HCT116 (cell line): ENCODE measurements at regions not wholly inside any gene's neighbourhood (a gene's known extent, or its start where the extent isn't known, plus 50 kb on each side); places are given as distances from the start of the nearest gene placed in this dataset.

Source experiments
- ATAC-seq: fragments of 200-7000 bp; cut with Tn5 transposase; 2 replicates; pipeline ENCODE4 v1.9.1; 2020; ENCODE audit warnings: mild to moderate bottlenecking, moderate library complexity
- BruUV-seq: library from RNA; stranded (reverse); fragments of 400-500 nt; replicated peaks from 2 replicates; lab custom pipeline; 2021; lab: Mats Ljungman, UMichigan
- CTCF ChIA-PET: fragments of 300-600 bp; sonication (Branson Sonifier 250); formaldehyde crosslinking; loops from one replicate; lab custom pipeline; 2021; ENCODE audit warnings: antibody characterized with exemption; lab: Charles Lee
- POLR2A ChIA-PET: fragments of 300-600, 350-600 bp; sonication (Branson Sonifier 250); formaldehyde crosslinking; loops from one replicate; lab custom pipeline; 2021; ENCODE audit warnings: antibody characterized with exemption; lab: Charles Lee
- RAD21 ChIA-PET, 2 experiments: fragments of 300-600 bp; sonication (Branson Sonifier 250); formaldehyde crosslinking; loops; one replicate each; lab custom pipeline; 2023; ENCODE audit warnings: low total read pairs in 2 of 2; ENCODE audit not compliant: uncharacterized antibody in 2 of 2, unreplicated experiment in 2 of 2, low non-redundant PET in 1 of 2; lab: Charles Lee
- DNase-seq: peaks from one replicate; pipeline ENCODE4 v3.0.0-alpha.2; 2010; ENCODE audit warnings: low read depth, low spot score
- H2AFZ ChIP-seq: fragments of 200-600 bp; shearing (Covaris generic), sonication (generic); 2 replicates; pipeline ENCODE4 v1.6.1; 2017; ENCODE audit warnings: low read depth, mixed run types, mixed read lengths, antibody characterized with exemption, low read length; ENCODE audit not compliant: poor library complexity, severe bottlenecking
- H3K27ac ChIP-seq: 2 replicates; pipeline ENCODE4 v1.5.1; 2012; ENCODE audit warnings: low read depth, low read length
- H3K27me3 ChIP-seq: fragments of 200-600 bp; sonication (generic); 2 replicates; pipeline ENCODE4 v1.6.1; 2016; ENCODE audit warnings: mixed run types, low read length, mixed read lengths; ENCODE audit not compliant: insufficient read depth
- H3K36me3 ChIP-seq, 2 experiments: fragments of 200-500 bp in 1 of 2; fragments of 200-600 bp in 1 of 2; sonication (Bioruptor generic) in 1 of 2; sonication (generic) in 1 of 2; 2 replicates each; pipeline versions ENCODE4 v1.5.1 to v1.6.1; 2014 to 2016; ENCODE audit warnings: low read length in 2 of 2, inconsistent platforms in 1 of 2, mixed read lengths in 1 of 2, mixed run types in 1 of 2; ENCODE audit not compliant: insufficient read depth in 2 of 2, control insufficient read depth in 1 of 2
- H3K4me1 ChIP-seq, 2 experiments: fragments of 200-600 bp in 1 of 2; sonication (generic) in 1 of 2; 2 replicates each; pipeline versions ENCODE4 v1.5.1 to v1.6.1; 2012 to 2017; ENCODE audit warnings: low read length in 2 of 2, inconsistent platforms in 1 of 2, mild to moderate bottlenecking in 1 of 2, mixed read lengths in 1 of 2, mixed run types in 1 of 2, moderate library complexity in 1 of 2; ENCODE audit not compliant: insufficient read depth in 2 of 2, control insufficient read depth in 1 of 2
- H3K4me2 ChIP-seq: fragments of 200-600 bp; sonication (generic); 2 replicates; pipeline ENCODE4 v1.6.1; 2017; ENCODE audit warnings: mixed run types, low read length, mixed read lengths
- H3K4me3 ChIP-seq, 2 experiments: fragments of 200-600 bp in 1 of 2; sonication (generic) in 1 of 2; replicated peaks in 1 of 2; 2 replicates each; pipeline ENCODE4 v1.5.1; 2011 to 2016; ENCODE audit warnings: low read length in 2 of 2, control low read depth in 1 of 2, low read depth in 1 of 2, mild to moderate bottlenecking in 1 of 2, mixed read lengths in 1 of 2, mixed run types in 1 of 2
- H3K79me2 ChIP-seq: fragments of 200-600 bp; sonication (generic); 2 replicates; pipeline ENCODE4 v1.6.1; 2017; ENCODE audit warnings: mild to moderate bottlenecking, mixed run types, low read length, moderate library complexity, mixed read lengths; ENCODE audit not compliant: insufficient read depth
- H3K9ac ChIP-seq: fragments of 200-600 bp; sonication (generic); 2 replicates; pipeline ENCODE4 v1.6.1; 2016; ENCODE audit warnings: low read length, mixed read lengths
- H3K9me2 ChIP-seq: fragments of 200-600 bp; sonication (generic), shearing (Covaris generic); 2 replicates; pipeline ENCODE4 v1.6.1; 2017; ENCODE audit warnings: mixed run types, mild to moderate bottlenecking, moderate library complexity; ENCODE audit not compliant: insufficient read depth
- H3K9me3 ChIP-seq, 2 experiments: fragments of 200-500 bp in 1 of 2; fragments of 200-600 bp in 1 of 2; sonication (Bioruptor generic) in 1 of 2; sonication (generic) in 1 of 2; 2 replicates each; pipeline ENCODE4 v1.6.1; 2014 to 2017; ENCODE audit warnings: low read length in 2 of 2, mixed read lengths in 2 of 2, inconsistent platforms in 1 of 2, low read depth in 1 of 2, mild to moderate bottlenecking in 1 of 2, mixed run types in 1 of 2, moderate library complexity in 1 of 2; ENCODE audit not compliant: control insufficient read depth in 1 of 2, insufficient read depth in 1 of 2
- H4K20me1 ChIP-seq: fragments of 200-600 bp; sonication (generic), shearing (Covaris generic); 2 replicates; pipeline ENCODE4 v1.6.1; 2017; ENCODE audit warnings: mixed run types, mild to moderate bottlenecking, moderate library complexity; ENCODE audit not compliant: insufficient read depth
- EGR1 ChIP-seq: IDR thresholded peaks from 2 replicates; pipeline ENCODE4 v1.6.1; 2012; ENCODE audit warnings: low read depth
- ELF1 ChIP-seq: IDR thresholded peaks from 2 replicates; pipeline ENCODE4 v1.6.1; 2012; ENCODE audit warnings: low read depth, borderline replicate concordance
- EZH2 ChIP-seq: fragments of 200-600 bp; sonication (generic); IDR thresholded peaks from 2 replicates; pipeline ENCODE4 v1.6.1; 2017; ENCODE audit warnings: antibody characterized with exemption, mixed run types
- EZH2phosphoT487 ChIP-seq: fragments of 200-600 bp; IDR thresholded peaks from 2 replicates; pipeline ENCODE4 v1.6.1; 2018; ENCODE audit warnings: antibody characterized with exemption, borderline replicate concordance
- SIN3A ChIP-seq: IDR thresholded peaks from 2 replicates; pipeline ENCODE4 v1.6.1; 2012; ENCODE audit warnings: low read depth
- ZFX ChIP-seq: fragments of 450-650 bp; IDR thresholded peaks from 2 replicates; pipeline ENCODE4 v1.6.1; 2017
- ZNF274 ChIP-seq: fragments of 200-500 bp; sonication (Bioruptor generic); IDR thresholded peaks from 2 replicates; pipeline ENCODE4 v1.6.1; 2014; ENCODE audit warnings: mild to moderate bottlenecking, low read depth, low read length, inconsistent platforms
- intact Hi-C: fragments of 100-400 bp; cut with micrococcal nuclease; formaldehyde crosslinking; loops from 2 replicates; pipeline ENCODE4 v1.10.0; 2022
- TF ChIP-seq, protein P1 (sequence below): IDR thresholded peaks from 2 replicates; pipeline ENCODE4 v1.6.1; 2012; ENCODE audit warnings: low read depth
- TF ChIP-seq, protein P2 (sequence below): IDR thresholded peaks from 2 replicates; pipeline ENCODE4 v1.6.1; 2012

DNA sequence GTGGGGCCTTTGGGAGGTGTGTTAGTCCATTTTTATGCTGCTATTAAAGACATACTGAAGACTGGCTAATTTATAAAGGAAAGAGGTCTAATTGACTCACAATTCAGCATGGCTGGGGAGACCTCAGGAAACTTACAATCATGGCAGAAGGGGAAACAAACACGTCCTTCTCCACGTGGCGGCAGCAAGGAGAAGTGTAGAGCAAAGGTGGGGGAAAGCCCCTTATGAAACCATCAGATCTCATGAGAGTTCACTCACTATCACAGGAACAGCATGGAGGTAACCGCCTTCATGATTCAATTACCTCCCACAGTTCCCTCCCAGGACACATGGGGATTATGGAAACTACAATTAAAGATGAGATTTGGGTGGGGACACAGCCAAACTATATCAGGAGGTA, 187.1 kb upstream of the OSR1 start:
- ChIA-PET CTCF (no interaction called here), POLR2A (no interaction called here), RAD21 (no interaction called here)
- Histone ChIP-seq H3K9ac (no peak overlapping the region), H3K27ac (no peak overlapping the region), H3K4me3 (no peak overlapping the region), H3K27me3 (no peaks in the 10 kb centered on the region), H2AFZ (no peak overlapping the region), H3K4me2 (no peak overlapping the region), H4K20me1 (no peaks in the 10 kb centered on the region), H3K9me2 (no peaks in the 10 kb centered on the region), H3K36me3 (no peaks in the 10 kb centered on the region), H3K4me1 (peaks cover 6 to 18% of the 10 kb centered on the region in 2 experiments; a peak in 3 of 4 replicates), H3K79me2 (no peaks in the 10 kb centered on the region), H3K9me3 (no peaks in the 10 kb centered on the region)
- intact Hi-C loops = no loop called here
- TF ChIP-seq EZH2phosphoT487 (no peak), ELF1 (no peak), ZFX (no peak), EGR1 (no peak), SIN3A (no peak), ZNF274 (no peak), EZH2 (no peak)
- TF ChIP-seq, protein P1, sequence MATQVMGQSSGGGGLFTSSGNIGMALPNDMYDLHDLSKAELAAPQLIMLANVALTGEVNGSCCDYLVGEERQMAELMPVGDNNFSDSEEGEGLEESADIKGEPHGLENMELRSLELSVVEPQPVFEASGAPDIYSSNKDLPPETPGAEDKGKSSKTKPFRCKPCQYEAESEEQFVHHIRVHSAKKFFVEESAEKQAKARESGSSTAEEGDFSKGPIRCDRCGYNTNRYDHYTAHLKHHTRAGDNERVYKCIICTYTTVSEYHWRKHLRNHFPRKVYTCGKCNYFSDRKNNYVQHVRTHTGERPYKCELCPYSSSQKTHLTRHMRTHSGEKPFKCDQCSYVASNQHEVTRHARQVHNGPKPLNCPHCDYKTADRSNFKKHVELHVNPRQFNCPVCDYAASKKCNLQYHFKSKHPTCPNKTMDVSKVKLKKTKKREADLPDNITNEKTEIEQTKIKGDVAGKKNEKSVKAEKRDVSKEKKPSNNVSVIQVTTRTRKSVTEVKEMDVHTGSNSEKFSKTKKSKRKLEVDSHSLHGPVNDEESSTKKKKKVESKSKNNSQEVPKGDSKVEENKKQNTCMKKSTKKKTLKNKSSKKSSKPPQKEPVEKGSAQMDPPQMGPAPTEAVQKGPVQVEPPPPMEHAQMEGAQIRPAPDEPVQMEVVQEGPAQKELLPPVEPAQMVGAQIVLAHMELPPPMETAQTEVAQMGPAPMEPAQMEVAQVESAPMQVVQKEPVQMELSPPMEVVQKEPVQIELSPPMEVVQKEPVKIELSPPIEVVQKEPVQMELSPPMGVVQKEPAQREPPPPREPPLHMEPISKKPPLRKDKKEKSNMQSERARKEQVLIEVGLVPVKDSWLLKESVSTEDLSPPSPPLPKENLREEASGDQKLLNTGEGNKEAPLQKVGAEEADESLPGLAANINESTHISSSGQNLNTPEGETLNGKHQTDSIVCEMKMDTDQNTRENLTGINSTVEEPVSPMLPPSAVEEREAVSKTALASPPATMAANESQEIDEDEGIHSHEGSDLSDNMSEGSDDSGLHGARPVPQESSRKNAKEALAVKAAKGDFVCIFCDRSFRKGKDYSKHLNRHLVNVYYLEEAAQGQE = no peak
- TF ChIP-seq, protein P2, sequence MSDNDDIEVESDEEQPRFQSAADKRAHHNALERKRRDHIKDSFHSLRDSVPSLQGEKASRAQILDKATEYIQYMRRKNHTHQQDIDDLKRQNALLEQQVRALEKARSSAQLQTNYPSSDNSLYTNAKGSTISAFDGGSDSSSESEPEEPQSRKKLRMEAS = no peak
- DNase-seq (no peak), ATAC-seq (no peak)
- no TSS peak for BruUV-seq
